Hematopoietic multipotent progenitor cell (in vitro differentiated cells): ENCODE measurements at regions not wholly inside any gene's neighbourhood (a gene's known extent, or its start where the extent isn't known, plus 50 kb on each side); places are given as distances from the start of the nearest gene placed in this dataset.

ENCODE experiments used
- DNase-seq, 3 donors: peaks; one replicate each; pipeline ENCODE4 v3.0.0-alpha.2; 2011 to 2015; ENCODE audit warnings: low read depth in 2 of 3, low spot score in 2 of 3

DNA sequence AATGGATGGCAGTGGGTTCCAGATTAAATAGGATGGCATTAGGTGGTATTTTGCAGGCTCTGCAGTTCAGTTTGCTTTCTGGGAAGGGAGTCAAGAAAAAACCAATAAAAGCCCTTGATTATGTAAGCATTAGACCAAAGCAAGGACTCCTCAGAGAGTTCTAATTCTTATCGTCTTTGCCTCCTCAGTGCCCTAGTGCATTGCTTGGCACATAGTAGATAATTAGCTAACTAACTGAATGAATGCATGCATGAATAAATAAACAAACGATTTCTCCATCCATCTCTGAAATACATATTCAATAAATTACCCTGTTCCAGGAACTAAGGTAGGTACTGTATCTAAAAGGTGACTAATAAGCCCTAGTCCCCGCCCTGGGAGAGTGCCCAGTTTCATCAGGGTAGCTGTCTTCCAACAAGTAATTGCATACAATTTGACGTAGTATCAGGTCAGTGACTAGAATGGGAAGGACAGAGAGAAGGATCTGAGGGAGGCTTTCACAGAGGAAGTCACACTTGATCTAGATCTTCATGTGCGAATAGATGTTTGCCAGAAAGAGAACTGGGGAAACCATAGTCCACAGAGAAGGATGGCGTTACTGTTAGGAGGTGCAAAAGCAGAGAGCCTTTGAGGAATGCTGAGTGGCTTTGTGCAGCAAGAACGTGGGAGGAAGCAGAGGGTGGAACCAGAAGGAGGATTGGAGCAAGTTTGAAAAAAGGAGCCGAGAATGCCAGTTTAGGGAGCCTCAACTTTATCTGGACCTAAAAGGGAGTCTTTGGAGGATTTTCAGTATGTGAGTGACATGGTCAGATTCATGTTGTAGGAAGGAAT lies 111.4 kb downstream of the TBX19 start:
- DNase-seq: no peak

DNA sequence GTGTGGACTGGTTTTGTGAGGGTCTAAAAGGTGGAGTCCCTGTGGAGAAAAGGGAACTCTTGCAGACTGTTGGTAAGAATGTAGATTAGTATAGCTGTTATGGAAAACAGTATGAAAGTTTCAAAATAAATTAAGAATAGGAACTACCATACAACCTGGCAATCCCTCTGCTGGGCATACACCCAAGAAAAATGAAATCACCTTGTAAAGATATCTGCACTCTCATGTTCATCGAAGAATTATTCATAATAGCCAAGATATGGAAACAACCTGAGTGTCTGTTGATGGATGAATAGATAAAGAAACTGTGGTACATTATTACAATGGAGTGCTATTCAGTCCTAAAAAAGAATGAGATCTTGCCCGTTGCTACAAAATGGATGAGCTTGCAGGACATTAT lies 109.6 kb downstream of the TBX19 start:
- DNase-seq: no peak

DNA sequence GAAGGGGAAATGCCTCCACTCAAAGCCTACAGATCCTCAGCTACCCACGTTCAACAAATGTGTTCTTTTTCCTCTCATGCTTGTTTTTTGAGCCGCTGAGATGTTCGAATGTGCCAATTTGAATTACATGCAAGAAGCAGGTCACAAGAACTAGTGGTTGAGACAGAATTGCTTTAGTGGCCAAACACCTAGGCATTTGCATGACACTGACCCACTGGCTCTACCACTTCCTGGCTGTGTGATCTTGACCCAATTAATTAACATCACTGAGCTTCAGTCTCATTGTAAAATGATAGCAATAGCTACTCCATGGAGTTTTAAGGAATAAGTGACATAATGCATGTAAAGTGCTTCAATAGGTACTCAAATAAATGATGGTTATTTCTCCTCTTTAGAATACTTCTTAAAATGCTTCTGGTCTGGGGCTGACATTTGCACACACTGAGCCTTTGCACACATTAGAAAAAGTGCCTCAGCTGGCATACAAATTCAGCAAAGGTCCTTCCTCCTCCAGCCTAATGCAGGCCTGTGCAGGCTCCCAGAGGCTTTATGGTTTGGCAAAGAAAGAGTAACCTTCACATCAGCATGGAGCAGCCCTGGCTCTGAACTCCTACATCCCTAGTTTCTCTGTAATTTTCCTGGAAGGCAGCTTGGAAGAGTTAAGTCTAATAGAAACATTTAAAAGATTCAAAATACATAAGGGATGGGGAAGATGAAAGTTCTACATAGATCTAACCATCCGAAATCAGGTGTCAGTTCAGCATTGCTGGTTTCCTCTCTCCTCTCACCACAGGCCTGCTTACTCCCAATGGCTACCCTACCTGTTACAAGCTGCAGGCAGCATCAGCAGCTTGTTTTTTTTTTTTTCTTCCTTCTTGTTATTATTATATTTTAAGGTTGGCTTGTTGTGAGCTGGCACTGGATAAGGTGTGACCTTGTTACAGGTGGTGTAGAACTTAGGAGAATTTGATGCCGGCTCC lies 107.4 kb downstream of the TBX19 start:
- DNase-seq: no peak

DNA sequence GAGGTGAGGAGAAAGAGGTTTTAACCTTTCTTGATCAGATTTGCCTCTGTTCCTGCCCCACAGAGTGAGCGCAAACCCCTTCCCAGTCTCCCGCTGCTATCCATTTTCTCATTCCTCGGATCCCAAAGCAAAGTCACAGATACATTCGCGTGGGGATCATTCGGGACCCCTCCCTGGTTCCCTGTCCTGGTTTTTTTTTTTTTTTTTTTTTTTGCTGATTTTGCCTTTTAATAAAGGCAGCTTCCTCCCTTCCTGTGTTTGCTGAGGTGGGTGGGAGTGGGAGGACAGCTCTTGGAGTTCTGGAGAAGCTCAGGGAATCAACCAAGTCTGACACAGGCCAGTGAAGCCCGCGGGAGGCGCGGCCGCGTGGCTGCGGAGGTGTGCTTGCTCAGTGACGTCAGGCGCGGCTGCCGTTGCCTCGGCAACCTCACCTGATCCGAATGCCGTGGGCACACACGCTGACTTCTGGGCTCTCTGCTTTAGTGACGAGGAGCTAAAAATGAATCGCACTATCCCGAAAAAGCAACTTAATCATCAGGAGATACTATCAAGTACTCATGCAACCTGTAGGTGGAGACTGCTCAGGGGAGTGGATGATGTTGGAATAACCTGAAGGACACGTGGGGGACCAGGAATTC lies 106.4 kb downstream of the TBX19 start:
- DNase-seq: peak; percentile 18 to 42 (median 39)

DNA sequence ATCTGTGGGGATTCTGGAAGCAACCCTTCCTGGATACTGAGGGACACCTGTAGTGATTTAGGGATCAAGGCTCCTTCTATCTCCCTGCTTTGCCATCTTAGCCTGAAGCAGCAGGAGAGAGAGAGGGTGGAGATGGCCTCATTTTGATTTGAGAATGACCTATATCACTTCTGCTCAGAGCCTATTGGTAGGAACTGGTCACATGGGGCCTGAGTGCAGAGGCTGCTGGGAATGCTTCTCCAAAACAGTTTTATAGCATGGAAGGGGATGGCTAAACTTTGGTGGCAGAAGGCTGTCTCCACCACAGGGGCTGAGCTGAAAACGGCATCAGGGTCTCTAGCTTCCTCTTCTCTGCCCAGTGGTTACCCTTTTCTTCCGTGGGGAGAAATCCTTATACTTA lies 105.8 kb downstream of the TBX19 start:
- DNase-seq: no peak

DNA sequence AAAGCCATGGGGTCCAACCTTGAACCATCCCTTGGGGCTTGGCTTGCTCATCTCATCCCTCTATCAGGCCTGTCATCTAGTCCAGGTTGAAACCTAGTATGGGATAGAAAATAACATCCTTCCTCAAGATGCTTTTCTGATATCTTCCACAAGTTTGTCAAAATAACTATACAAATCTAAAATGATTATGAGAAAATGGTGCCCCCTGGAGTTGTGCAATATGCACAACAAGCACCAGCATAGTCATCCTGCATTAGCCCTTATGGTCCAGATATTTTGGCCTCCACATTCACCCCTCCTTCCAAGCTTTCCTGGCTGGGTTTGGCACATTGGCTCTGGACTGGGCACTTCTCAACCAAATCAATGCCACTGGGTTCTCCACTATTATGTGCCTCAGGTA lies 101.2 kb downstream of the TBX19 start:
- DNase-seq: no peak

DNA sequence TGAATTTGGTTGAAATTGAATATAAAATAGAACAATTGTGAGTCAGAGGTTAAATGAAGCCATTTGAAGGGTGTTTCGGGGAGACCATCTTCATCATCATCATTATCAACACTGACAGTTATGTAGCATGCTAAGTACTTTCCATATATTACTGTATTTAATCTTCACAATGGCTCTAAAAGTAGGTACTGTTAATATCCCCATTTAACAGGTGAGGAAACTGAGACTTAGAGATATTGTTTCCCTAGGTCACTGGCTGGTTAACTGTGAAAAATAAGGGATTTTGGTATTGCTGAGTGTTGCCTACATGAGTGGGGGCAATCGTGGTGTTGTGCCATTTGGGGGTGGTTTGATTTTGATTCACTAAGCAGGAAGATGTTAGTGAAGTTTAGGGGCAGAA lies 100.3 kb downstream of the TBX19 start:
- DNase-seq: no peak

DNA sequence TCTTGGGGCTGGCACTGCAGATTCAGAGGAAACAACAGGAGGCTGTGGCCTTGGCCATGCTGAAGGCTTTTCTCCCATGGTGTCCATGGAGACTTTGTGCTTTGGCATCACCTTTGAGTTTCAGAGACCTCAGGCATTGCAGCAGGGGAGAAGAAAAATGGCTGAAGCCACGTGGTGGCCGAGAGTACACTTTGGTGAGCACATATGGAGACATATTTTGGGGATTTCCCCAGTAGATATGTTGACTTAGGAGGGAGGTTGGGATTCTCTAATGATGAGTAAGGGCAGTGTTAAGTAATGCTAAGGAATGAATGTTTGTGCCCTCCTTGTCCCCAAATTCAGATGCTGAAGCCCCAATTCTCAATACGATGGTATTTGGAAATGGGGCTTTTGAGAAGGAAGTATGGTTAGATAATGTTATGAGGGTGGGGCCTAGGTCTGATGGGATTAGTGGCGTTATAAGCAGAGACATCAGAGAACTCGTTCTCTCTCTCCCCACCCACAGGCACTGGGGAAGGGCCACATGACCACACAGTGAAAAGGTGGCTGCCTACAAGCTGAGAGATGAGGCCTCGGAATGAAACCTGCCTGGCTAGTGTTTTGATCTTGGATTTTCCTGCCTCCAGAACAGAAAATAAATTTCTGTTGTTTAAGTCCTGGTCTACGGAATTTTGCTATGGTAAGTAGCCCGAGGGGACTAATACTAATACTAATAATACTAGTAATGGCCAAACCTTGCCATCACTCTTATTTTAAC lies 98.6 kb downstream of the TBX19 start:
- no peak for DNase-seq

DNA sequence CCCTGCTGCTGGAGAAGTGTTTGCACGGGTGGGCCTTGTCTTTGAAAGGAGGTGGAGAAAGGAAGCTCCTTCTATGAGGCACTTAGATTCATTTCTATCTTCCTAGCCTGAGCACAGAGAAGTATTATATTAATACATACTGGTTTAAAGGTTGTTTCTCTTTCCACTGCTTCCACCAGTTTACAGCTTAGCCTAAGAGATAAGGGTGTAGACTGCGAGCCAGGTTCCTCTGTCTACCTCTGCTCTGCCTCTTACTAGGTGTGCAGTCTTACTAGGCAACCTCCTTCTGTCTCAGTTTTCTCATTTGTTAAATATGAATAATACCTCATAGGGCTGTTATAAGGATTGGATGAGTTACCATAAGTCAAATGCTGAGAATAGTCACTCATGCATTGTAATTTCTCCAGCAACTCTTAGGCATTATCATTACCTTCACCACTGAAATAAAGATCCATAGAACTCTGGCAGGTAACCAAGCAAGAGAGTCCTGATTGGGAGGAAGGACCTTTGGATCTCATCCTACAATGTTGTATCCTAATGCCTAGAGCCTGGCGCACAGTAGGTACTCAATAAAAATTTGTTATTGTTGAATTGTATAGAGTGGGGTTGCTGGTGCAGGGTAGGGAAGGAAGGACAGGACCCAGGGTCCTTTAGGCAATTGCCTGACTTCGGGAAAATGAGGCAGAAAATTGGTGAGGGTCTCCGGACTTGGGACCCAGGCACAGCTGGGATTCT lies 95.1 kb downstream of the TBX19 start:
- no peak for DNase-seq

DNA sequence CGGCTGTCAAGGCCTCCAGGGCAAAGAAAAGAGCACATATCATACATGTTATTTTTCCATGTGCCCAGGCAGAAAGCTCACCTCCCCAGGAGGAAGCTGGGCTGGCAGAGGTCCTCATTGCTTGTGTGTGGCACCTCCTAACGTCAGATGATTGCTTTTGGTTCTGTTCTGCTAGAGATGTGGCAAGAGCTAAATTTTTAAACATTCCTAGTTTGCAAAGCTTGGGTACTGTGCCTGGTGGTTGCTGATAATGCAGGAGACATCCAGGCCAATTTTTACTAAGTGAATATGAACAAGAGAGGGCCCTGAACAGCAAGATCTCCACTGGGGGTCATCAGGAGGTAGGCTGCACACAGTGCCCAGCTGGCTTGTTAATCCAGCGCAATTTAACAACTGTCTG lies 93.9 kb downstream of the TBX19 start:
- DNase-seq: no peak

DNA sequence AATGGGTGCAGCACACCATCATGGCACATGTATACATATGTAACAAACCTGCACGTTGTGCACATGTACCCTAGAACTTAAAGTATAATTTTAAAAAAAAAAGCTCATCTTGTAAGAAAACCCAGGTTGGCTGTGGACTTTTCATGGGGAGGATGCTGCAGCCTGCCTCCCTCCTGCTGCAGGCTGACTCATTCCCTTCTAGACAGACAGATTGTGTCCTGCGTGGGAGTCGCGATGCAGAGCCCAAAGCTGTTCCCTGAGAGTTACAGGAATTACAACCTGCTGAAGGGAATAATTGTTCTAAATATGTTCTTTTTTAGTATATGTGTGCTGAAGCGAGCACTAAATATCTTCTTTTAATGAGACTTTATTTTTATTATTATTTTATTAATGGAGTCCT lies 93.2 kb downstream of the TBX19 start:
- DNase-seq: no peak

DNA sequence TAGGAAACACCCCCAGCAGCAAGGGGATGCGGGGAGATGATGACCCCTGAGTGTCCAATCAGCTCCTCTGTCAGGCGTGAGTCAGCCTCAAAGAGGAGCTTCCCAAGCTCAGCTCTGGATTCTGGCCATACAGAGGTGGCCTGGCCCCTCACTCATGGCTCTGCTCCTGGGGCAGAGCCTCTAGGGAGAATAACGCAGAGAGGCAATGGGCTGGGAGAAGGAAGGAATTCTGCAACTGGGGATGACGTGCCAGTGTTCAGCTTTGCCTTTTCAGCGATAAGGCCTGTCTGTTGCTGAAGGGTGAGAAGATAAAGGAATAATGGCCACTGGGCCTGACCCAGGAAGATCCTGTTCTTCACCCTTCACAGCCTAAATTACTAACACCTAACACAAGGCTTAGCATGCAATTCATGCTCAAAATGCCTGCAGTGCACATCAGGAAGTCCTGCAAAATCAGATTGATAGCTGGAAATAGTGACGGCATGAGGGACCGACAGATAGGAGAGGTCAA lies 92.2 kb downstream of the TBX19 start:
- DNase-seq: no peak

DNA sequence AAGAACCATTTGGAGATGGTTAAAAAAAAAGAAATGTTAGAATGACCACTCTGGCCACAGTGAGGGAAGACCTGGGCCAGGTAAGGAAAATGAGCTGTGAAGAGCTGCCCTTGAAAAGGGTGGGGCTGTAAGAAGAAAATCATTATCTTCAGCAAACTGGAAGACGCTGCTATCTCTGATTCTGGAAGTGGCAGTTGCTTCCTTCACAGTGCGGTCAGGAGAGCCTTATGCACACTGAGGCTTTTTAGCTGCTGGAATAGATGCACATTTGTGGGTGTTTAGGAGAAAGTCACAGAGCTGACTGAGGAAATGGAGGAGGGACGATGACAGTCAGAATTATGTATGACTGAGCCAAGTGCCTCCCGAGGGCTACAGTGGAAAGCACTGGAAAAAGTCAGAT lies 91.6 kb downstream of the TBX19 start:
- DNase-seq: peak in 1 of 3 donors; percentile 32

DNA sequence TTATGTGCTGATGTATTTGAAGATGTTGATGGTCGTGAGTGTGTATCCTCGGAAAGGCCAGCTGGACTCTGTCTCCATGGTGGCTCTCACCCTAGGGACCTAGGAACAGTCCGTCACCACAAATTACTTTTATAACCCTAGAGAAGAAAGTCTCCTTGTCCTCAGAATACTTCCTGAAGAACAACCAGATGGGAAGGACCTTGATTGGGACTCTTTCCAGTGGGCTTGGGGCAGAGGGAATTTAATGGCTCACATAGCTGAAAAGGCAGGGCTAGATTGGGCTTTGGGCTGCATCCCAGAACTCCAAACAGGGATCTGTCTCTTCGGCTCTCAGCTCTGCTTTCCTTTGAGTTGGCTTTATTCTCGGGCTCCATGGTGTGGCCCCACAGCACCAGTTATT lies 90.8 kb downstream of the TBX19 start:
- DNase-seq: no peak

DNA sequence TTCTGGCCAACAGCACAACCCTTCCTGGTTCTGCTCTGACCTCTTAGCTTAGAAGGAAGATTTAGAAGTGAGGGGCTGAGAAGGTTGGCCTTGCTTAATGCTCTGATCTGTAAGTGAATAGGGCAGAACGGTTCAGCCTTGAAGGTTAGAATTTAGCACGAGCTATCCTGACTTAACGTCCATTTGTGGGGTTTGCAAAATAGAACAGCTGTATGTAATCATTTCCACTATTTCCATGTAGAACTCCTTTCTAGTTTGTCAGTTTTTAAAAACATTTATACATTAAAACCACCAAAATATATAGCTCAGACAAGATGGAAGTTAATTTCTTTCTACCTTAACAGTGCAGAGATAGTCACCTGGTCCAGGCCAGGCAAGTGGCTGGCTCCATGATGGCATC lies 89.9 kb downstream of the TBX19 start:
- DNase-seq: no peak

DNA sequence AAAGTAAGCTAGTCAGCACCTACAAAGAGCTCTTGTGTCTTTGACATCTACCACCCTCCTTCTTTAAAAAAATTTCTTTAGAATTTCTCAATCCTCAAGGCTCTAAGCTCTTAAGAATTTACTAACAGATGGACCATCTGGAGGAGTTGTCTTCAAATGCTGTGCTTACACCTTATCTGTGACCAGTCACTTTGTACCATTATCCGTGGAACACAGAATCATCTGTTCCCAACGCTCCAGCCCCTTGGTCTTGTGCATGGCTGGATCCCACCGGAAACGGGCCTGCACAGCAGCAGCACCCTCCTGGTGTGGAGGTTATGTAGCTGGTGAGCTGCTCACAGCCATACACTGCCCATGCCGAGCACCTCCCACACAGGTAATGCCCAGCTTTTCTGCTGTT lies 89.0 kb downstream of the TBX19 start:
- DNase-seq: no peak

DNA sequence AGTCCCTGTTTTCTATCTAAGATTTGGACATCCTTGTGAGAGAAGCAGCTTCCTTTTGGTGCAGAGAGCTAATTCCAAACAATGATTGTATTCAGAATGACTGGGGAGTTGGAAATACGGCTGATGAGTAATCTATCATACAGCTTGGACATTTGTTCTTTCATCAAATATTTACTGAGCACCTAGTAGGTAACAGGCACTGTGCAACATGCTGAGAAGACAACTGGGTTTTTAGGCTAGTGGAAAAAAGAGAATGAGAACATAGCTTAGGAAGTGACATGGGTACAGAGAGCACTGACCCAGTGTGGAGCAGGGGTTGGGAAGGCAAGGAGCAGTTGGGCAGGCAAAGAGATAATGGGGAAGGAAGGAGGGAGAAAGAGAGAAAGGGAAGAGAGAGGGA lies 87.5 kb downstream of the TBX19 start:
- DNase-seq: no peak

DNA sequence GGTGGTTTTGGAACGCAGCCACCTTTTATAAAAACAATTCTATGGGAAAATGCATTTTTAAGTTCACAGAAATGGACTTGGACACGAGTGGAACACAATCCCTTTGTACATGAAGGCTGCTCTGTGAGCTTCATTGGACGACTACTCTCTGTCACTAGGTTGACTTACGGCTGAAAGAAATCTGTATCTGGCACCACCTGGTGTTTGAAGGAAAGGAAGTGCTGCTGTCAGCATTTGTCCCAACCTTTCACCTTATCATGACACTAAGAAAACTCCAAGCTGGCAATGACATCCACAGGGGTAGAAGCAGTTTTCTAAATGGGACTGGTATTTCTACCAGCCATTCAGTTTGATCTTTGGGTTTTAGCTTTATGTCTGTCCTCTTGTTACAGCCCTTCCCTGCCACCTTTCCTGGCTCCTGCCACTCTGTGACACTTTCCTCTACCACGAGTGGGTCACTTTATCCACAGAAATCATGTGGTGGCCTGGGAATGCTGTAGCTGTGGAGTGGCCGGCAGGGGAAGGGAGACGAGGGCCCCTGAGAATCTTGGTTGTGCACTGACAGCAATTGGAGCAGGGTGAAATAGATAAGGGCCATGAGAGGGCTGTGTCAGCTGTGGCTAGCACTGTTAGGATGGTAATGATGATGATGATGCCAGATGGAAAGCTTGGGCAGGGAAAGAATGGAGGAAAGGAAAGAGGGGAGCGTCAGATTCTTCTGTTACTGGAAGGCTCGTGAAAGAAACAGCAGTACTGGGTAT lies 85.2 kb downstream of the TBX19 start:
- DNase-seq: peak in 1 of 3 donors; percentile 38
